Motor neuron (in vitro differentiated cells): ENCODE measurements at regions not wholly inside any gene's neighbourhood (a gene's known extent, or its start where the extent isn't known, plus 50 kb on each side); places are given as distances from the start of the nearest gene placed in this dataset.
"Not testable (repeated sequence)": the region's sequence is repeated elsewhere in the genome, so short reads cannot be mapped to it uniquely, and the experiment has no call there.

ENCODE experiments used
- ATAC-seq, 8 experiments: fragments of 200-7000 bp; cut with Tn5 transposase; replicated peaks in 6 of 8; 2 replicates each; pipeline ENCODE4 v1.8.0; 2021; ENCODE audit warnings: mild to moderate bottlenecking in 8 of 8, moderate library complexity in 8 of 8
- H3K27ac ChIP-seq, 2 donors: fragments of 250-450 bp; sonication (Bioruptor Pico); 2 replicates each; pipeline ENCODE4 v1.9.0; 2021; ENCODE audit warnings: antibody characterized with exemption in 2 of 2, mild to moderate bottlenecking in 2 of 2, moderate library complexity in 1 of 2
- H3K4me1 ChIP-seq, 2 donors: fragments of 250-450 bp; sonication (Bioruptor Pico); replicated peaks in 1 of 2; 2 replicates each; pipeline ENCODE4 v1.6.1; 2021; ENCODE audit warnings: antibody characterized with exemption in 2 of 2, mild to moderate bottlenecking in 2 of 2, moderate library complexity in 1 of 2
- H3K4me3 ChIP-seq, 5 donors: fragments of 250-450 bp; sonication (Bioruptor Pico); 2 replicates each; pipeline ENCODE4 v1.9.0; 2021; ENCODE audit warnings: antibody characterized with exemption in 5 of 5, mild to moderate bottlenecking in 5 of 5, moderate library complexity in 4 of 5
- WGBS, 10 experiments: fragments of 450-650 bp; shearing (Covaris generic); methylation state at CpG; one replicate each; pipeline ENCODE4 v1.0.0; 2022; 5-methylcytosine and 5-hydroxymethylcytosine counted together
- in situ Hi-C, 9 experiments: fragments of 400-800 bp; cut with MboI; loops; one replicate each; pipeline ENCODE4 v1.15.0; 2021; ENCODE audit warnings: low sequenced_read_pairs in 9 of 9, low pct_unique_long_range_greater_than_20kb in 2 of 9; ENCODE audit not compliant: unreplicated experiment in 9 of 9

DNA sequence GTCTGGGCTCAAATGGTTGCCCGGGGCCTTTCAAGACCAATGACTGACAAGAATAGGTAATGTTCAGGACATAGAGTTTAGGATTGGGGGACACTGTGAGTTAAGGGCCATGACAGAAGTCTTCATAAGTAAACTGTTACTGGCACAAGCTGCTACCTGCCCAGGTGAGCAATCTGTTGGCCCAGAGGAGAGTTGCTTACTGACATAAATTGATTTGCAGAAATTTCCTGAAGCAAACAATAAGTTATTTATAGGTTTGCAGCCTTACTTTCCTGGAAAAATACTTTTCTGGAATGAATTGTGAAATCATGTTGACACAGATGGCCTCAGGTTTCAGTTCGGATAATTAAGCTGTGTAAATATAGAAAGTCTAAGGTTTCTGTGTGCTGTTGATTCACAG is 202.8 kb upstream of the C1QTNF3 start:
- WGBS, 10 experiments: 83% methylated on average over 1 of the region's 2 CpGs; no CpG with 5 or more reads in 9 of the 10 experiments
- H3K4me1 ChIP-seq, H3K27ac ChIP-seq, ATAC-seq, in situ Hi-C loops: not testable (repeated sequence)
- H3K4me3 ChIP-seq: peak overlapping the region; percentile 16 to 34 (median 24)

DNA sequence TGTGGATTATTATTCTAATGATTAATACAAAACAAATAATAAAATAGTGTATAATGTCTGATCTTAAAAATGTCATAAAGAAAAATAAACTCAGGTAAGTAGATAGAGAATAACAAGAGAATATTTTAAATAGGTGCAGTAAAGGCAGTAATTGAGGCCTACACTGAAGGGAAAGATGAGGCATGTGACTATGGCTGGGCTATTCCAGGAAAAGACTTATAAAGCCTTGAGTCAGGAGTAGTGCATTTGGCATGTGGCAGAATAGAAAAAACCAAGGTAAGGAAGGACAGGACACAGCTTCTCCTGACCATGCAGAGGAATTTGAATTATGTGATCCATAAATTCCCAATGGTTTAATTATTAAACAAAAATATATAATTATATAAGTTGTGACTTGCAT is 215.6 kb upstream of the C1QTNF3 start:
- H3K27ac ChIP-seq, in situ Hi-C loops, H3K4me1 ChIP-seq, H3K4me3 ChIP-seq: not testable (repeated sequence)
- peak in 2 of 8 experiments; percentile 44 to 67 for ATAC-seq

DNA sequence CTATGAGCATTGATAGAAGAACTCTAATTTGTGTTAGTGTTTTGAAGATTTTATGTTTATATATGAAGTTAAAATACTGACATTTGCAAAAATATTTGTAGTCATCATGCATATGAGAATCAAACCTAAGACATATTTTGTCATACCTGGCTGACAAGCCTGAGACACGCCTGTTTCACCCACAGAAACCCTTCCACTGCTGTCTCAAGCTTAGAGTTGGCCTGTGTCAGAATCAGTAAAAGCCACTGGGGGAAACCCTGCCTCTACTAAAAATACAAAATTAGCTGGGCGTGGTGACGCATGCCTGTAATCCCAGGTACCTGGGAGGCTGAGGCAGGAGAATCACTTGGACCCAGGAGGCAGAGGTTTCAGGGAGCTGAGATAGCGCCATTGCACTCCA is 218.0 kb upstream of the C1QTNF3 start:
- WGBS, 10 experiments: 40 to 100% (median 51%) methylated on average over 1 to 3 of the region's 4 CpGs; no CpG with 5 or more reads in 4 of the 10 experiments
- H3K4me3 ChIP-seq, H3K27ac ChIP-seq, in situ Hi-C loops, ATAC-seq, H3K4me1 ChIP-seq: not testable (repeated sequence)

DNA sequence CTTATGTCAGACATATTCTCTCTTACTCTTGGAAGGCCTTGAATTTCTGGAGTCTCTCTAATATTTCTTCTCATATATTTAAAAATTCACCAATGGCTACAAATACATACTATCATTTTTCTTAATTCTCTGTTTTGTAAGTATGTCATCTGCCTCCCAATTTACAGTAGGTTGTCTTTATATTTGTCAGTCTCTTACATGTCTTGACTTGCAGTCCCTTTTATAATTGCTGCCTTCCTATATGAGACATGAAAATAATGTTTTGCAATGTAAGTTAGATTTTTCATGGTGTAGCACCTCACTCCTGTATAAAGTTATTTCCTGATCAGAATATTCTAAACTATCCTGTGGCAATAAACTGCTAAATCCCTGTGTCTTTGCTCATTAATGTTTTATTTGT is 223.1 kb upstream of the C1QTNF3 start:
- H3K4me1 ChIP-seq, H3K4me3 ChIP-seq, H3K27ac ChIP-seq, ATAC-seq, in situ Hi-C loops: not testable (repeated sequence)

DNA sequence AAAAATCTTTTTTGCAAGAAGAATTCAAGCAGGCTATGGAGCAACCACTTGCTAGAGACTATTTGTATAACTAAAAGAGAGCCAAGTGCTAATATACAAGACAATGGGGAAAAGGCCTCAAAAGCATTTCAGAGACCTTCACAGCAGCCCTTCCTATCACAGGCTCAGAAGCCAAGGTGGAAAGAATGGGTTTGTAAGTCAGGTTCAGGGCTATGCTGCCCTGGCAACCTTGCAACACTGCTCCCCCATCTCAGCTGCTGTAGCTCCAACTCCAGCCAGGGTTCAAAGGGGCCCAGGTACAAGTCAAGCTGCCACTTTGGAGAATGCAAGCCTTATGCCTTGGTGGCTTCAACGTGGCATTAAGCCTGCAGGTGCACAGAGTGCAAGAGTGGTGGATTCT is 253.7 kb upstream of the C1QTNF3 start:
- WGBS, 10 experiments: 20% methylated on average over 1 of the region's 1 CpG; no CpG with 5 or more reads in 9 of the 10 experiments

DNA sequence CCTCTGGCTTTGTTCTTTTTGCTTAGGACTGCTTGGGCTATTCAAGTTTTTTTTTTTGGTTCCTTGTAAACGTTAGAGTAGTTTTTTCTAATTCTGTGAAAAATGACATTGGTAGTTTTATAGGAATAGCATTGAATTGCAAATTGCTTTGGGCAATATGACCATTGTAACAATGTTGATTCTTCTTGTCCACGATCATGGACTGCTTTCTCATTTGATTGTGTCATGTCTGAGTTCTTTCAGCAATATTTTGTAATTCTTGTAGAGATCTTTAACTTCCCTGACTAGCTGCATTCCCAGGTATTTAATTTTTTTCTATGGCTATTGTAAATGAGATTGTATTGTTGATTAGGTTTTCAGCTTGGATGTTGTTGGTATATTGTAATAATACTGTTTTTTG is 286.2 kb upstream of the C1QTNF3 start:
- H3K4me1 ChIP-seq, in situ Hi-C loops, H3K27ac ChIP-seq, ATAC-seq, H3K4me3 ChIP-seq: not testable (repeated sequence)
- WGBS, 10 experiments: 0 to 65% (median 43%) methylated on average over 1 to 2 of the region's 2 CpGs; no CpG with 5 or more reads in 1 of the 10 experiments

More for the DNA sequence above, 253.7 kb upstream of the C1QTNF3 start:
- H3K4me3 ChIP-seq, H3K27ac ChIP-seq, H3K4me1 ChIP-seq, ATAC-seq, in situ Hi-C loops: not testable (repeated sequence)

DNA sequence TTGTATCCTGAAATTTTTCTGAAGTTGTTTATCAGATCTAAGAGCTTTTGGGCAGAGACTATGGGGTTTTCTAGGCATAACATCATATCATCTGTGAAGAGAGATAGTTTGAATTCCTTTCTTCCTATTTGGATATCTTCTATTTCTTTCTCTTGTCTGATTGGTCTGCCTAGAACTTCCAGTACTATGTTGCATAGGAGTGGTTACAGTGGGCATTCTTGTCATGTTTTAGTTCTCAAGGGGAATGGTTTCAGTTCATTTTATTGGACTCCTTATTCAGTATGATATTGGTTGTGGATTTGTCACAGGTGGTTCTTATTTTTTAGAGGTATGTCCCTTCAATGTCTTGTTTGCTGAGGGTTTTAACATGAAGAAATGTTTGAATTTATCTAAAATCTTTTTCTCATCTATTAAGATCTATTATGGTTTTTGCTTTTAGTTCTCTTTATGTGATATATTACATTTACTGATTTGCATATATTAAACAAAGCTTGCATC is 286.6 kb upstream of the C1QTNF3 start:
- H3K27ac ChIP-seq, H3K4me3 ChIP-seq, ATAC-seq, in situ Hi-C loops, H3K4me1 ChIP-seq: not testable (repeated sequence)

DNA sequence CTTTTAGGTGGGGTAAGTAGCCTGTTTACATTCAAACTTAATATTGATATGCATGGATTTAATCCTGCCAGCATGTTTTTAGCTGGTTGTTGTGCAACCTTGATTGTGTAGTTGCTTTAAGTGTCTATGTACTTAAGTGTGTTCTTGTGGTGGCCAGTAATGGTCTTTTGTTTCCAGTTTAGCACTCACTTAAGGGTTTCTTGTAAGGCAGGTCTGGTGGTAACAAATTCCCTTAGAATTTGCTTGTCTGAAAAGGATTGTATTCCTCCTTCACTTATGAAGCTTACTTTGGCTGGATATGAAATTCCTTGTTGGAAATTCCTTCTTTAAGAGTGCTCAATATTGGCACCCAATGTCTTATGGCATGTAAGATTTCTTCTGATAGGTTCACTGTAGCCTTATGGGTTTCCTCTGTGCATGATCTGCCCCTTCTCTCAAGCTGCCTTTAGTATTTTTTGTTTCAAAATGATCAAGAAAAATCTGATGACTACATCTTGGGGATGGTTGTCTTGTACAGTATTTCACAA is 289.0 kb upstream of the C1QTNF3 start:
- H3K4me3 ChIP-seq, H3K4me1 ChIP-seq, ATAC-seq, in situ Hi-C loops, H3K27ac ChIP-seq: not testable (repeated sequence)

DNA sequence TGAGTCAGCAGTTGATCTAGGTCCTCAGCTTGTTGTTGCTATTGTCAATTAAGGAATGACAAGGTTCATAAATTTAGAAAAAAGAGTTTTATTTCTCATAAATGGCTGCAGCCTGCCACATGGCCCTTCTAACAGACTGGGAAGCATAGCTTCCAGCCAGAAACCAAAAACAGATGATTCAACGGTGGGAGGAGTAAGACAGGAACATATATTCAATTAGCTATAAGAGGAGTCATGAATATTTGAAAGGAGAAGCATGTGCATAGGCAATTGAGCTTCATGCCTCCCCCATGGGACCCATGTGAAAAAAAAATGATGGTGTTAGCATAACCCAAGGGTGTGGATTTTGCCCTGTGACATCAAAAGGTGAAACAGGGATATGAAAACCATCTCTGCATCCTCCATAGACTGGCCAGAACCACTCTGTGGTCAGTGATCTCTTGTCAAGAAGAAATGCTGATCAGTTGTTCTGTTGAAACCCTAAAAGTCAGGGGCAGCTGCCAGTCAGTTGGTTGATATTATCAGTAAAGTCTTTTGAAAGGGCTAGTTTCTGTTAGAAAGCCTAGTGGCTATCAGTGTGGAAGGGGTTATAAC is 296.5 kb upstream of the C1QTNF3 start:
- H3K27ac ChIP-seq, H3K4me1 ChIP-seq, H3K4me3 ChIP-seq, in situ Hi-C loops: not testable (repeated sequence)
- peak in 3 of 8 experiments; percentile 94 to 99 (median 99) for ATAC-seq
- WGBS, 10 experiments: no CpG with 5 or more reads among the region's 1 CpG

DNA sequence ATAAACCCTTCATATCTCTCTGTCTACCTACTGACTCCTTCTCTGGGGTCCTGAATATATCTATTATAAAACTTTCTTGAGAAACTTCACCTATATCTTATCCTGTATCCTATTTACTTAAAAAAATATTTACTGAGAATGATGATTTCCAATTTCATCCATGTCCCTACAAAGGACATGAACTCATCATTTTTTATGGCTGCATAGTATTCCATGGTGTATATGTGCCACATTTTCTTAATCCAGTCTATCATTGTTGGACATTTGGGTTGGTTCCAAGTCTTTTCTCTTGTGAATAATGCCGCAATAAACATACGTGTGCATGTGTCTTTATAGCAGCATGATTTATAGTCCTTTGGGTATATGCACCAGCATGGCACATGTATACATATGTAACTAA is 301.7 kb upstream of the RAI14 start:
- H3K4me1 ChIP-seq, ATAC-seq, H3K4me3 ChIP-seq, H3K27ac ChIP-seq, in situ Hi-C loops: not testable (repeated sequence)
- 50% methylated on average over 2 of the region's 2 CpGs; no CpG with 5 or more reads in 9 of the 10 experiments for WGBS, 10 experiments

DNA sequence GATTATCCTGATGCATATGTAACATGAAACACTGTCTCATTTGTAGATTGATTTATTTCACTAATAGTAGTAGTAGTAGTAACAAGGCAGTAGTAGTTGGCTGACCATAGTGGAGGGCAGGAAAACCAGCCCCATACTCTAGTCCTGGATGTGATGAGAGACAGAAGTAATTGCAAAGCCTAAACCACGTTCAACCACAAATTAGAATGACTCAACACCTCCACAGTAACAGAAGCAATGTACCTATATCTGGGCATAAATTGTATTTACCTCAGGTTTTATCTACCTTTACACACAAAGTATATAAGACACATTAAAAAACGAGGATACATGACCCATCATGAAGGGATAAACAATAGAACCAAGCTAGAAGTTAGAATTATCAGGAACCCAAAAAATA is 284.7 kb upstream of the RAI14 start:
- not testable (repeated sequence) for ATAC-seq

DNA sequence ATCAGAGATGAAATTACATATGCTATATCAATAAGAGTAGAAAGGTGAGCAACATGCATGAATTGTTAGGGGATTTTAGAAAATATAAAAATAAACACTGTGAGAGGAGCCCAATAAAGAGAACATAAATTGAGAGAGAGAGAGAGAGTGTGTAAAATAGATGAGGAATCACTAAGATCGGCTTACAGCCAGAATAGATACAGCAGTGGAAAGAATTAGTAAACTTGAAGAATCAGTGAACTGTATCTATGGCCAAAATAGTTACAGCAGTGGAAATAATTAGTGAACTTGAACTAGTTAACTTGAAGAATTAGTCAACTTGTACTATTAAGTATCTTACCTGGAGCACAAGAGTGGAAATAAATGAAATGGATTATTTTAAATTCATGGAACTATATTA is 284.3 kb upstream of the RAI14 start:
- WGBS, 10 experiments: 0 to 100% (median 38%) methylated on average over 1 of the region's 1 CpG
- H3K4me1 ChIP-seq, ATAC-seq, in situ Hi-C loops, H3K4me3 ChIP-seq, H3K27ac ChIP-seq: not testable (repeated sequence)

More for the DNA sequence above, 284.7 kb upstream of the RAI14 start:
- H3K4me3 ChIP-seq, H3K27ac ChIP-seq, H3K4me1 ChIP-seq, in situ Hi-C loops: not testable (repeated sequence)
- 11 to 83% (median 22%) methylated on average over 1 of the region's 2 CpGs; no CpG with 5 or more reads in 5 of the 10 experiments for WGBS, 10 experiments

DNA sequence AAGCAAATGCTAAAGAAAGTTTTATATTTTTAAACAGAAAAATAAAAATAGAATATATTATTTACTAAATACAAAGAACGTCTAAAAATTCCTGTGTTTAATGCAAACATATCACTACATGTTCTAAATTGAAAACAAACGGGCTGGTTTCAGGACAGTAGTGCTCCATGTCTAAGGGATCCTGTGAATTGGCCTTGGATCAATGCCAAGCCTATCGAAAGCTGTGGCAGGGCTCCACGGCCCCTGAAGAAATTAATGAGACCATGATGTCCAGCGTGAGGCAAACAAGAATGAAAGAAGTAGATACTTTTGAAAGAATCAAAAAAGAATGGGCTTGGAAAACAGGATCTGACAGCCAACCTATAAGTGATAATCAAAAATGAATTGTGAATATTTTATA is 283.4 kb upstream of the RAI14 start:
- peak in 1 of 8 experiments; percentile 68 for ATAC-seq
- 0 to 88% (median 33%) methylated on average over 2 to 5 of the region's 5 CpGs; no CpG with 5 or more reads in 4 of the 10 experiments for WGBS, 10 experiments
- H3K27ac ChIP-seq, H3K4me3 ChIP-seq, H3K4me1 ChIP-seq, in situ Hi-C loops: not testable (repeated sequence)

DNA sequence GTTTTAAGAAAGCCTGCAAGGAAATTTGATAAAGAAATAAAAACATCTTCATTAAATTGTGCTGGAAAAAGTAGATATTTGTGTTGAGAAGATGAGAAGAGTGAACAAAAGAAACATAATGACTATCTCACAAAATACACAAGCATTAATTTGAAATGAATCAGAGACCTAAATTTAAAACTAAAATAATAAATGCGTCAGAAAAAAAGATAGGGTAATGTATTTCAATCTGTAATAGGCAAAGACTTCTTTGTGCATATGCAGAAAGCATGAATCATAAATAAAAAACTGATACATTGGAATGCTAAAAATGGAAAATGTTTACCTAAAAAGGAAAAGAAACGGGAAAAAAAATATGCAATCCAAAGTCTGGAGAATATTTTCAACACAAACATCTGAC is 278.5 kb upstream of the RAI14 start:
- in situ Hi-C loops, H3K4me3 ChIP-seq, H3K4me1 ChIP-seq, ATAC-seq, H3K27ac ChIP-seq: not testable (repeated sequence)
- WGBS, 10 experiments: 0 to 78% (median 23%) methylated on average over 2 of the region's 2 CpGs; no CpG with 5 or more reads in 5 of the 10 experiments
